Stimulated activated CD4-positive, alpha-beta T cell treated with anti-CD3 and anti-CD28 coated beads, TNF-alpha, amount 100 ng/mL, for 1 hour (primary cell): ENCODE measurements at regions not wholly inside any gene's neighbourhood (a gene's known extent, or its start where the extent isn't known, plus 50 kb on each side); places are given as distances from the start of the nearest gene placed in this dataset.
"Not testable (repeated sequence)": the region's sequence is repeated elsewhere in the genome, so short reads cannot be mapped to it uniquely, and the experiment has no call there.

Experiments used
- DNase-seq, 3 donors: peaks; one replicate each; pipeline ENCODE4 v3.0.0-alpha.2; 2020; ENCODE audit warnings: low read depth in 3 of 3, low spot score in 1 of 3

DNA sequence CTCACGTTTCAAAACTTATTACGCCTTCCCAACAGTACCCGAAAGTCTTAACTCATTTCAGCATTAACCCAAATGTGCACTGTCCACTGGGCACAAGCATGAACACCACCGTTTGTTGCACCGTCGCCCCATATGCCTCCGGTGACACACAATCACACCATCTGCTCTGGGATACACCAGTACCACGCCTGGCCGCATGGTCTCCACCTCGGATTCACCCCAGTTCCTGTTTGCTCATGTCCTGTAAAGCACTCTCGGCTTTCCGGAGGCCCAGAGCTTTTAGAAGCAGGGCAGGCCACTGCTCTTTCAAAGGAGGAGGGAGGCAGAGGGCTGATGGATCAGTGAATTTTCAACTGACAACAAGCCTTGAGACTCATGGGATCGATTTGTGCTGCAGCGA lies 1570.0 kb upstream of the DEFB115 start:
- DNase-seq: no peak

GRCh38 chr20:29689411-29690225 lies 1567.8 kb upstream of the DEFB115 start:
- DNase-seq: peak in 1 of 3 donors; percentile 11

GRCh38 chr20:29690274-29690673 lies 1567.2 kb upstream of the DEFB115 start:
- DNase-seq: no peak

DNA sequence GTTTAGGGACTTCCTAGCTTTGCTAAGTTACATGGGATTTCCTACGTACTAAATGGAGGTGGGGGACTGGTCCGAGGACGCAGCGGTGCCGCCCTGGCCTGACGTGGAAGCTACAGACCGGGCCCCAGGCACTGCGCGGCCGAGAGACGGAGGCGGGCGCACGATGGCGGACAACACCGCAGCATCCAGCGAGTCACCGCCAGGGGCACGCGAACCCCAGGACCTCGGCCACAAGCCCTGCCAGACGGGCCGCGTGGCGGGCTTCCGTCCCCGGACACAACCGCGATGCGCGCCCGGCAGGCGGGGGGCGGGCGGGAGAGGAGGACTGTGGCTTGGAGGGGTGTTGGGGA lies 1516.9 kb upstream of the DEFB115 start:
- no peak for DNase-seq

DNA sequence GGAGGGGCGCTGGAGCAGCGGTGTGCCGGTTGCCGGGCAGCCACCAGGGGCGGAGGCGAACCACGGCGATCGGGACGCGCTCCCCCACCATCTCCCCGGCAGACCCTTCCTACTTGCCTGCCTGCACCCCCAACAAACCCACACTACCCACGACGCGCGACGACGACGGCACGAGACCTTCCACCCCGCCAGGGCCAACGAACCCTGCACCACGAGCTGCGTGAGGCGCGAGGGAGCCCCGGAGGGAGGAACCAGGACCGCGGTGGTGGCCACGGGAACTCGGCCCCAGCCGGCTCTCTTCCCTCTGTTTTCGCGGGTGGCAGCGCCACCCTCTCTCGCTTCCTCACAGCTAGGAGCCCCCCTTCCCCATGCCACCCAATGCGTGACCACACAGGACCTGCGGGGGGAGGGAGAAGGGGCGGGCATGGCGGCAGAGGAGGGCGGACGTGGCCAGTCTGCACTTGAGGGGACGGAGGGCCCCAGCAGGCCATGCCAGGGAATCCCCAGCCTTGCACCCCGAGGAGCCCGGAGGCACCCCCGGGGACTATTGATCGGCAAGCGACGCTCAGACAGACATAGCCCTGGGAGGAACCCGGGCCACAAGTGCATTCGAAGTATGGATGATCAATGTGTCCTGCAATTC lies 1516.4 kb upstream of the DEFB115 start:
- no peak for DNase-seq

DNA sequence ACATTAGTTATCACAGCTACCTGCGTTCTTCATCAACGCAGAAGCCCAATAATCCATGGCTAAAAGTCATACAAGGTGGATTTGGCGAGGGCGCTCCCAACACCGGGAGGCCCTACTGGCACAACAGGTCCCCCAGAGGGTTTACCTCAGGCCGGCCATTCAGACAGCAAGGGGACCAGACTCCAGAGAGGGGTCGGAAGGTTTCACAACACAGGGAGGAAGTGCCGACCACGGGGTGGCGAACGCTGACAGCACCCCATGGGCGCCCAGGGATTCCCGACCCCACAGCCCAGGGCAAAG lies 1515.9 kb upstream of the DEFB115 start:
- no peak for DNase-seq

DNA sequence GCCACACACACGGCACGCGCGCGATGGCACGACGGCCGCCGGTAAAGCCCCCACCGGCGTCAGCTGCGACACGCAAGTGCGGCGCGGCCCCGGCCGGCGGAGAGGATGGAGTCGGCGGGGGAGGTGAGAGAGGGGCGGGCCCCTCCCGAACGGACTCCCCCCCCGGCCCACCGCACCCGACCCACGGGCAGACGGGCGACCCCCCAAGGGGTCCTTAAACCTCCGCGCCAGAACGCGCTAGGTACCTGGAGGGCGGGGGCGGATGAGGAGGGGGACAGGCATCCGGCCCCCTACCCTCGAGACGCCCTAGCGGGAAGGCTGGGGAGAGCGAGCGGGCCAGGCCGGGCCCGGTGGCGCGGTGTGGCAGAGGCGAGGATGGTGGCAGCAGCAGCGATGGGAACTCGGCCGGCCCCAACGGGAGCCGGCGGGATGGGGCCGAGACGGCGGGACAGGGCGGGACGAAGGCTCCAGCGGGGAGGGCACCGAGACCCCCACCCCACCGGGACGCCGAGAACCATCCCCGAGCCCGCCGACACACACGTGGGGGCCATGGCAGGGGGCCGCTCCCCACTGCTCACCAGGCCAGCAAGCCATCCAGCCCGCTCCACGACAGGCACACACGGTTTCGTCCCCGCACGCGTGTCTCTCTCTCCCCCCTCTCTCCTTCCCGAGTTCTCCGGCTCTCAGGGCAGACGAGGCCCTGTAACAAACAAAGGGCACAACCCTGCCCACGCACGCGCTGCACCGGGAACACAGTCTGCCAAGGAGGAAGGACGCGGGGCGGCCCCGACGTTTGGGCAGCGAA lies 1515.4 kb upstream of the DEFB115 start:
- DNase-seq: no peak

DNA sequence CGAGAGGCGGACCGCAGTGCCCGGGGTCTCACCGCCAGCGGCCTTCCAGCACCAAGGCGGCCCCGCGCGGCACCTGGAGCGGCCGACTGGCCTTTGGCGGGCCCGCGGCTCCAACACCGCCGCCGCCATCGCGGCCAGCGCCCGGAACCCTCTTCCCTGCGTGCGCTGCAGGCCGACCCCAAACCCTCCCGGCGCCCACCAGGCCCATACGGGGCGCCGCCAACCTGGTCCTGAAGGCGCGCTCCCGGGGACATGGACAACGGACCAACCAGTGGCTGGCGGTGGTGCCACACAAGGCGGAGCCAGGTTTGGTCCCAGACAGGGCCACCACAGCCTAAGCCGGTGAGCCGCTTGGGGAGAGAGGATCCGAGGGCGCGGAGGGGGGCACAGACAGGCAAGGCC lies 1514.8 kb upstream of the DEFB115 start:
- DNase-seq: no peak

GRCh38 chr20:29743101-29743931 lies 1514.1 kb upstream of the DEFB115 start:
- DNase-seq: no peak

- DNase-seq: no peak
These were observed 1513.4 kb upstream of the DEFB115 start for GRCh38 chr20:29744071-29744470.

- DNase-seq: not testable (repeated sequence)
These were observed 1511.8 kb upstream of the DEFB115 start for GRCh38 chr20:29745534-29746245.

GRCh38 chr20:29750268-29750899 lies 1507.1 kb upstream of the DEFB115 start:
- DNase-seq: no peak

DNA sequence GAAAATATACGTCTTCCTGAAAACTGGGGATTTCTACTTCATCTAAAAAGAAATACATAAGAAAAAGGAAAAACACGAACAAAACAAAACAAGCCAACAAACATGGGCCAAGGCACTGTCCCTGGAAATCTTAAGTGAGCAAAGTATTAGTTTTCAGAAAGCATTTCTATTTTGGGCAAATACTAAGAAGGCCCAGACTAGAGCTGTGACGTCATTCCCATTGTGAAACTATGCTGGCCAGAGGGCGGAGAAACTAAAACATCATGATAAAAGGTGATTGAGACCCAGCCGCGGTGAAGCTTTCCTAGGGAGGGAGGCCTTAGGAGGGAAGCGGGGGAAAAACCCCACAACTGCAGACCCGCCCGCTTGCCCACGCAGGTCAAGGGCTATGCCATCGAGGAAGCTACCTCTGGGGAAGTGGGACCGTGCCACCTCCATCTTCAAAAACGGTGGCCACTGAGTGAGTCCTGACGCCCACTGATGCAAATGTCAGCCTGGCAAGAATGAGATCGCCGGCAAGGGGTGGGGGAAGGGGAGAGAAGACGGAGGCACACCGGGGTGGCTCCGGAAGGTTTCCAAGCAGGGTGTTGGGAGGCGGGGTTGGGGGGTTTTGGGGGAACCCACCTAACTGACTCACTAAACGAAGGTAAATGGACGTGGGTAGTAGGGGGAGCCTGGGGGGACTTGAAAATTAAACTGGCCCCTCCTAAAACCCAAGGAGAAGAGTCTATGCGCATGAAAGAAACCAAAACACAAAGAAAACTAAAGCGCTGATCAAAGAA lies 1504.6 kb upstream of the DEFB115 start:
- peak in 1 of 3 donors; percentile 15 for DNase-seq

GRCh38 chr20:29753426-29753746 lies 1504.1 kb upstream of the DEFB115 start:
- not testable (repeated sequence) for DNase-seq

DNA sequence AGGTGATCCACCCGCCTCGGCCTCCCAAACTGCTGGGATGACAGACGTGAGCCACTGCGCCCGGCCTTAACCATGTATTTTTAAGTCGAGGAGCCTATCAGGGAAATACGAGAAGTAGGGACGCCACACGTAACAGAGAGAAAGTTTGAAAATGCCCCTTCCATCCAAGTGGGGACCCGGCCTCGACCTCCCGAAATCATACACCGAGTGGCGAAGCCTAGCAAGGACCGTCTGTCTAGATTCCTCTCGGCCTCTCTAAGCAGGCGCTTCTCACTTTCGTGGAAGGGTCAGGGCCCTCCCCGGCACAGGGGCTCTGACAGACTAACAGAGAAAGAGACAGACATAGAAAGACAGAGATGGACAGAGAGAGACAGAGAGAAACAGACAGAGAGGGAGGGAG lies 1503.6 kb upstream of the DEFB115 start:
- not testable (repeated sequence) for DNase-seq

DNA sequence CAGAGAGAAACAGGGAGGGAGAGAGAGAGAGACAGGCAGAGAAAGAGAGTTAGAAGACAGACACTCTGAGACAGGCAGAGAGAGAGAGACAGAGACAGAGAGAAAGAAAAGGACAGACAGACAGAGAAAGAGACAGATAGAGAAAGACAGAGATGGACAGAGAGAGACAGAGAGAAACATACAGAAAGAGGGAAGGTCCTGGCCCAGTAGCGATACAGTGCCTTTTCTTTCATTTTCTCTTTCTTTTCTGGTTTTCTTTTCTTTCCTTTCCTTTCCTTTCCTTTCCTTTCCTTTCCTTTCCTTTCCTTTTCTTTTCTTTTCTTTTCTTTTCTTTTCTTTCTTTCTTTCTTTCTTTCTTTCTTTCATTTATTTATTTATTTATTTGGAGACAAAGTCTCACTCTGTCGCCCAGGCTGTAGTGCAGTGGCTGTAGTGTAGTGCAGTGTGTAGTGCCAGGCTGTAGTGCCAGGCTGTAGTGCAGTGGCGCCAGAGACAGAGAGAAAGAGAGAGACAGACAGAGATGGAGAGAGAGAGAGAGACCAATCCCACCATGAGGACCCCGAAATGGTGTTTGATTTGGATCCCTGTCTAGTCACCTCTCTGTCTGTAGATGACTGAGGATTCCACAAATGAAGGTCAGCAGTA lies 1501.5 kb upstream of the DEFB115 start:
- not testable (repeated sequence) for DNase-seq

DNA sequence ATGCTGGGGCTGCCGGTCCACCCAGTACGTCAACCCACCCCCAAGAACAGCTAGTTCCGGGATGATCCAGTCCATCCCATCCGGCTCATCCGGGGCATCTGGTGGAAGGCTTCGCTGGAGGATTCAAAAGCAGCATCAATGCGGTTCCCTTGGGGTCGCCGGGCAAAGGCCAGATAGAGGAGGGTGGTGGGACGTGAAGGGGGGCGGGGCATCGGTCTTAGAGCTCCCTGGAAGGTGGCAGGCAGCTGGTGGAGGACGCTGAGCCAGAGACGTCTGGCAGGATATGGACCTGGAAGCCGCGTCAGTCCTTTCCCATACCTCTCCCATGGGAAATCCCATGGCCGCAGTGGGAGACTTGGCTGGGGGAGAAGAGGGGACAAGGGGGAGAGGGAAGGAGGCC lies 1500.8 kb upstream of the DEFB115 start:
- DNase-seq: no peak

GRCh38 chr20:29761621-29762385 lies 1495.7 kb upstream of the DEFB115 start:
- DNase-seq: not testable (repeated sequence)
